Body of pancreas (tissue), 4 donors: ENCODE measurements at regions not wholly inside any gene's neighbourhood (a gene's known extent, or its start where the extent isn't known, plus 50 kb on each side); places are given as distances from the start of the nearest gene placed in this dataset.

Experiments used
- ATAC-seq: fragments of 150-250 bp; one replicate; pipeline ENCODE4 v1.9.1; 2016
- DNase-seq, 4 donors: peaks; one replicate each; pipeline ENCODE4 v3.0.0-alpha.2; 2019
- H3K27ac ChIP-seq, 4 donors: fragments of 200-600 bp; sonication (generic); 1 replicate in 3 of 4; 2 replicates in 1 of 4; pipeline versions ENCODE4 v1.5.1 to v1.6.1; 2016 to 2019; ENCODE audit warnings: mild to moderate bottlenecking in 1 of 4, mixed read lengths in 1 of 4, moderate library complexity in 1 of 4
- H3K27me3 ChIP-seq, 2 donors: fragments of 200-600 bp; sonication (generic); one replicate each; pipeline ENCODE4 v1.6.0; 2016; ENCODE audit warnings: mild to moderate bottlenecking in 1 of 2
- H3K36me3 ChIP-seq, 2 donors: fragments of 200-600 bp; sonication (generic); replicated peaks in 1 of 2; 2 replicates each; pipeline ENCODE4 v1.5.1; 2016; ENCODE audit warnings: low read depth in 2 of 2; ENCODE audit not compliant: insufficient read depth in 1 of 2
- H3K4me1 ChIP-seq: fragments of 200-600 bp; sonication (generic); one replicate; pipeline ENCODE4 v1.6.0; 2016
- H3K4me3 ChIP-seq, 2 donors: fragments of 200-600 bp; sonication (generic); 1 replicate in 1 of 2; 2 replicates in 1 of 2; pipeline ENCODE4 v1.5.1; 2016 to 2019
- H3K9me3 ChIP-seq, 3 donors: fragments of 200-600 bp; sonication (generic); 1 replicate in 2 of 3; 2 replicates in 1 of 3; pipeline ENCODE4 v1.5.1; 2016
- POLR2A ChIP-seq, 3 donors: fragments of 450-650 bp; IDR thresholded peaks; one replicate each; pipeline ENCODE4 v1.6.1; 2016; ENCODE audit warnings: antibody characterized with exemption in 3 of 3, mild to moderate bottlenecking in 2 of 3
- WGBS, 2 donors: methylation state at CpG; one replicate each; pipeline ENCODE4 v1.1.5; 2017; 5-methylcytosine and 5-hydroxymethylcytosine counted together
- intact Hi-C: fragments of 100-400 bp; cut with DNase I; formaldehyde crosslinking; loops from one replicate; pipeline ENCODE4 v1.15.1; 2023
- TF ChIP-seq, protein P1 (sequence below), 7 experiments: fragments of 450-650 bp in 4 of 7; fragments of 200-600 bp in 3 of 7; sonication (generic) in 3 of 7; IDR thresholded peaks; one replicate each; pipeline ENCODE4 v1.5.1; 2016 to 2019; ENCODE audit warnings: antibody characterized with exemption in 7 of 7

GRCh38 chr13:44272692-44273091 lies 100.9 kb upstream of the SERP2 start:
- 88 to 93% methylated on average over 3 of the region's 3 CpGs for WGBS, 2 donors
- DNase-seq (no peak), ATAC-seq (no peak)
- intact Hi-C loops = no loop called here
- no peaks in the 10 kb centered on the region for H3K36me3 ChIP-seq
- no peaks in the 10 kb centered on the region for H3K9me3 ChIP-seq
- peaks cover under 1% of the 10 kb centered on the region for H3K4me1 ChIP-seq
- TF ChIP-seq POLR2A (IDR thresholded peaks at IDR 0.05) = no peak
- TF ChIP-seq, protein P1, sequence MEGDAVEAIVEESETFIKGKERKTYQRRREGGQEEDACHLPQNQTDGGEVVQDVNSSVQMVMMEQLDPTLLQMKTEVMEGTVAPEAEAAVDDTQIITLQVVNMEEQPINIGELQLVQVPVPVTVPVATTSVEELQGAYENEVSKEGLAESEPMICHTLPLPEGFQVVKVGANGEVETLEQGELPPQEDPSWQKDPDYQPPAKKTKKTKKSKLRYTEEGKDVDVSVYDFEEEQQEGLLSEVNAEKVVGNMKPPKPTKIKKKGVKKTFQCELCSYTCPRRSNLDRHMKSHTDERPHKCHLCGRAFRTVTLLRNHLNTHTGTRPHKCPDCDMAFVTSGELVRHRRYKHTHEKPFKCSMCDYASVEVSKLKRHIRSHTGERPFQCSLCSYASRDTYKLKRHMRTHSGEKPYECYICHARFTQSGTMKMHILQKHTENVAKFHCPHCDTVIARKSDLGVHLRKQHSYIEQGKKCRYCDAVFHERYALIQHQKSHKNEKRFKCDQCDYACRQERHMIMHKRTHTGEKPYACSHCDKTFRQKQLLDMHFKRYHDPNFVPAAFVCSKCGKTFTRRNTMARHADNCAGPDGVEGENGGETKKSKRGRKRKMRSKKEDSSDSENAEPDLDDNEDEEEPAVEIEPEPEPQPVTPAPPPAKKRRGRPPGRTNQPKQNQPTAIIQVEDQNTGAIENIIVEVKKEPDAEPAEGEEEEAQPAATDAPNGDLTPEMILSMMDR (IDR thresholded peaks at IDR 0.05) = no peak
- H3K27ac ChIP-seq = no peak overlapping the region
- no peak overlapping the region for H3K4me3 ChIP-seq
- no peaks in the 10 kb centered on the region for H3K27me3 ChIP-seq

DNA sequence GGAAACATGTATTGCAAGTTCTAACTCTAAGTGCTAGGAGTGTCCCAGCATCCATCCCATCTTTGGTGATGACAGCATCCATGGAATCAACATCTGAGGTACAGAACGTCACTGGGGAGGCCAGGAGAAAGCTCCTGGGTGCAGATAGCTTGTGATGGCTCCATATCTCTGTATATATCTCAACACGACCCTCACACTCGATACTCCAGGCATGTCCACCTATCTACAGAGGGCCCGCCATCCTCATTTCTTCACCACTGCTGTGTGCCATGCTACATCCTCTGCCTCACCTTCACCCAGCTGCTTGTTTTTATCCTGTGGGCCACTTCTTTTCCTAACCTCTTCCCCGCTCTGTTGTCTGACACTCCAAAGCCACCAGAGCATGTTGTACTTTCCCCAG lies 100.4 kb upstream of the SERP2 start:
- Histone ChIP-seq H3K27me3 (no peaks in the 10 kb centered on the region), H3K4me1 (peaks cover 6% of the 10 kb centered on the region), H3K27ac (no peak overlapping the region), H3K9me3 (no peaks in the 10 kb centered on the region), H3K4me3 (no peak overlapping the region), H3K36me3 (no peaks in the 10 kb centered on the region)
- ATAC-seq (no peak), DNase-seq (no peak)
- WGBS, 2 donors = 87 to 88% methylated on average over 5 of the region's 5 CpGs
- TF ChIP-seq POLR2A (IDR thresholded peaks at IDR 0.05) = no peak
- TF ChIP-seq, protein P1 (IDR thresholded peaks at IDR 0.05) = no peak
- intact Hi-C loops = no loop called here

- no peak overlapping the region for H3K4me3 ChIP-seq
- no peaks in the 10 kb centered on the region for H3K36me3 ChIP-seq
- ATAC-seq (peak; percentile 82), DNase-seq (peak in 1 of 4 donors; percentile 25)
- TF ChIP-seq POLR2A (IDR thresholded peaks at IDR 0.05) = no peak
- TF ChIP-seq, protein P1 (IDR thresholded peaks at IDR 0.05) = no peak
- intact Hi-C loops = no loop called here
- no peaks in the 10 kb centered on the region for H3K9me3 ChIP-seq
- H3K27ac ChIP-seq = peak overlapping the region; percentile 3 to 48 (median 46)
- 54 to 57% methylated on average over 6 of the region's 6 CpGs for WGBS, 2 donors
- peaks cover 7% of the 10 kb centered on the region for H3K4me1 ChIP-seq
- H3K27me3 ChIP-seq = no peaks in the 10 kb centered on the region
These were observed 99.4 kb upstream of the SERP2 start for GRCh38 chr13:44273991-44274770.

DNA sequence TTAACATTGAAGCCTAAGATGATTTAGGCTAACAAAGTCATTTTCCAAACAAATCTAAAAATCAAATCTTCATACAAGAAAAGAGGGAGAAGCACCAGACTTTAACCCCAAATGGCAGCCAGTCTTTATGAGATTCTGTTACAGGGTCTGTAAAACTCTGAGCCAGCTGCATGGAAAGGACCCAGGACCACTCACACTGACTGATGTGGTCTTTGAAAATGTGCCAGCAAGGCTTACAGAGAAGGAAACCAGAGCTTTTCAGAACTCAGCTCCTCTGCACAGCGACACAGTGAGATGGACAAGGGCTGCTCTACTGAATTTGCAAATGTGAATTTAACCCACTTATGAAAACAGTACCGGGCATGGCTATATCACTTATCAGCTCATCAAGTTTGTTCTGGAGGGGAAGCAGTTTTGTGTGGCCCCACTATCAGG lies 98.8 kb upstream of the SERP2 start:
- Histone ChIP-seq H3K27me3 (no peaks in the 10 kb centered on the region), H3K4me3 (no peak overlapping the region), H3K36me3 (no peaks in the 10 kb centered on the region), H3K27ac (peak overlapping the region; percentile 3 to 48 (median 32)), H3K4me1 (peaks cover 7% of the 10 kb centered on the region), H3K9me3 (no peaks in the 10 kb centered on the region)
- intact Hi-C loops = no loop called here
- 64 to 70% methylated on average over 2 of the region's 2 CpGs for WGBS, 2 donors
- no peak for DNase-seq
- no peak for ATAC-seq
- TF ChIP-seq, protein P1 (IDR thresholded peaks at IDR 0.05) = no peak
- no peak for TF ChIP-seq POLR2A (IDR thresholded peaks at IDR 0.05)

GRCh38 chr13:44275381-44275780 lies 98.2 kb upstream of the SERP2 start:
- H3K27me3 ChIP-seq = no peaks in the 10 kb centered on the region
- H3K36me3 ChIP-seq = no peaks in the 10 kb centered on the region
- H3K27ac ChIP-seq = peak overlapping the region in 1 of 4 donors; percentile 48
- intact Hi-C loops = no loop called here
- TF ChIP-seq, protein P1 (IDR thresholded peaks at IDR 0.05) = no peak
- no peak for TF ChIP-seq POLR2A (IDR thresholded peaks at IDR 0.05)
- DNase-seq = no peak
- peaks cover 7% of the 10 kb centered on the region for H3K4me1 ChIP-seq
- H3K4me3 ChIP-seq = no peak overlapping the region
- ATAC-seq = no peak
- H3K9me3 ChIP-seq = no peaks in the 10 kb centered on the region
